ENCODE measurements at regions not wholly inside any gene's neighbourhood (a gene's known extent, or its start where the extent isn't known, plus 50 kb on each side); places are given as distances from the start of the nearest gene placed in this dataset.
"Not testable (repeated sequence)": the region's sequence is repeated elsewhere in the genome, so short reads cannot be mapped to it uniquely, and the experiment has no call there.

GRCh38 chr7:96561892-96562291, 147.8 kb downstream of the SEM1 start:
- DNase-seq (ENCODE audit: low read depth in 2 of 2), result no peak

GRCh38 chr7:96558530-96558929, 151.1 kb downstream of the SEM1 start:
- DNase-seq (ENCODE audit: low read depth in 2 of 2), result no peak

GRCh38 chr7:96558093-96558492, 151.6 kb downstream of the SEM1 start:
- no peak for DNase-seq (ENCODE audit: low read depth in 2 of 2)

- not testable (repeated sequence) for DNase-seq (ENCODE audit: low read depth in 2 of 2)
Measured at GRCh38 chr7:96557598-96557997, 152.0 kb downstream of the SEM1 start.

- DNase-seq (ENCODE audit: low read depth in 2 of 2), result no peak
Measured at GRCh38 chr7:96548664-96549063, 161.0 kb downstream of the SEM1 start.

- no peak for DNase-seq (ENCODE audit: low read depth in 2 of 2)
Measured at GRCh38 chr7:96547371-96547811, 162.3 kb downstream of the SEM1 start.

- no peak for DNase-seq (ENCODE audit: low read depth in 2 of 2)
Measured at GRCh38 chr7:96546426-96546825, 163.2 kb downstream of the SEM1 start.

GRCh38 chr7:96539471-96539870, 170.2 kb downstream of the SEM1 start:
- DNase-seq (ENCODE audit: low read depth in 2 of 2), result no peak

GRCh38 chr7:96538632-96539031, 171.0 kb downstream of the SEM1 start:
- no peak for DNase-seq (ENCODE audit: low read depth in 2 of 2)

GRCh38 chr7:96534221-96534620, 175.4 kb downstream of the SEM1 start:
- DNase-seq (ENCODE audit: low read depth in 2 of 2), result no peak

GRCh38 chr7:96532428-96532935, 177.2 kb downstream of the SEM1 start:
- no peak for DNase-seq (ENCODE audit: low read depth in 2 of 2)

- no peak for DNase-seq (ENCODE audit: low read depth in 2 of 2)
Measured at GRCh38 chr7:96531331-96531730, 178.3 kb downstream of the SEM1 start.

- DNase-seq (ENCODE audit: low read depth in 2 of 2), result no peak
Measured at GRCh38 chr7:96530786-96531185, 178.9 kb downstream of the SEM1 start.

GRCh38 chr7:96527133-96527827, 182.4 kb downstream of the SEM1 start:
- no peak for DNase-seq (ENCODE audit: low read depth in 2 of 2)

GRCh38 chr7:96526496-96526895, 183.2 kb downstream of the SEM1 start:
- no peak for DNase-seq (ENCODE audit: low read depth in 2 of 2)

GRCh38 chr7:96521068-96521894, 188.4 kb downstream of the SEM1 start:
- DNase-seq (ENCODE audit: low read depth in 2 of 2), result no peak

GRCh38 chr7:96508371-96508770, 186.5 kb upstream of the SLC25A13 start:
- DNase-seq (ENCODE audit: low read depth in 2 of 2), result no peak

GRCh38 chr7:96503597-96503996, 181.7 kb upstream of the SLC25A13 start:
- no peak for DNase-seq (ENCODE audit: low read depth in 2 of 2)

GRCh38 chr7:96501318-96501717, 179.4 kb upstream of the SLC25A13 start:
- no peak for DNase-seq (ENCODE audit: low read depth in 2 of 2)

- DNase-seq (ENCODE audit: low read depth in 2 of 2), result no peak
Measured at GRCh38 chr7:96499532-96499931, 177.6 kb upstream of the SLC25A13 start.

GRCh38 chr7:96497567-96497966, 175.7 kb upstream of the SLC25A13 start:
- DNase-seq (ENCODE audit: low read depth in 2 of 2), result no peak

GRCh38 chr7:96495751-96496216, 173.9 kb upstream of the SLC25A13 start:
- DNase-seq (ENCODE audit: low read depth in 2 of 2), result no peak

GRCh38 chr7:96486681-96487080, 164.8 kb upstream of the SLC25A13 start:
- DNase-seq (ENCODE audit: low read depth in 2 of 2), result no peak
